H1 (cell line): ENCODE measurements at regions not wholly inside any gene's neighbourhood (a gene's known extent, or its start where the extent isn't known, plus 50 kb on each side); places are given as distances from the start of the nearest gene placed in this dataset.

Source experiments
- EGR1 ChIP-seq: IDR thresholded peaks from 2 replicates; pipeline ENCODE4 v1.6.1; 2011; ENCODE audit warnings: low read depth, low read length, borderline replicate concordance
- JUND ChIP-seq: IDR thresholded peaks from 2 replicates; pipeline ENCODE4 v1.6.1; 2011; ENCODE audit warnings: mild to moderate bottlenecking, improper control_type of control experiment, low read length
- NRF1 ChIP-seq: IDR thresholded peaks from 2 replicates; pipeline ENCODE4 v1.6.1; 2011; ENCODE audit warnings: mild to moderate bottlenecking, low read depth, low read length, improper control_type of control experiment
- POLR2A ChIP-seq, 2 experiments: IDR thresholded peaks; 1 replicate in 1 of 2; 2 replicates in 1 of 2; pipeline ENCODE4 v1.6.1; 2011; ENCODE audit warnings: low read depth in 2 of 2, low read length in 2 of 2, mild to moderate bottlenecking in 2 of 2; ENCODE audit errors: control extremely low read depth in 1 of 2
- POLR2AphosphoS5 ChIP-seq: IDR thresholded peaks from 2 replicates; pipeline ENCODE4 v1.6.1; 2011; ENCODE audit warnings: low read depth, low read length
- SIN3A ChIP-seq, 2 experiments: IDR thresholded peaks in 1 of 2; conservative IDR thresholded peaks in 1 of 2; 2 replicates each; pipeline ENCODE4 v1.6.1; 2011 to 2012; ENCODE audit warnings: low read length in 2 of 2, improper control_type of control experiment in 1 of 2, low read depth in 1 of 2, mild to moderate bottlenecking in 1 of 2
- TF ChIP-seq, protein P1 (sequence below): IDR thresholded peaks from 2 replicates; pipeline ENCODE4 v1.6.1; 2011; ENCODE audit warnings: low read length, improper control_type of control experiment

DNA sequence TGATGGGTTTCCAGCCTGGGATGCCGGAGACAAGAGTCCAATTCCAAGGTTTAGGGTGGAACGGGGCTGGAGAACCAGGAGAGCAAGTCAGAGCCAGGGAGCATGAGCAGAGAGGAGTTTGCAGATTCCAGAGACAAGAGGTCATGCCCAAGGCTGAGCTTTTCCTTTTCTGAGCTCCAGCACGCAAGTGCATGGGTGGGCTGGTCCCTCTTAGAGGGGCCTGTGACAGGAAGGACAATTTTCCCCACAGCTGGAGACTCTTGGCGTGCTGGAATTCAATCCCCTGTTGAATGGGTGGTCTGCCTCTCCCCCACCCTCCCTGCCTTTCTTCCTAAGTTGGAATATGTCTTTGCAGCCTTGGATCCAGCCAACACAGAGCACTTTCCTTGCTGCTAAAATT is 431.9 kb downstream of the BCL11B start:
- TF ChIP-seq POLR2A (IDR thresholded peaks at IDR 0.05; ENCODE audit: control extremely low read depth in 1 of 2, low read depth in 2 of 2, low read length in 2 of 2) (no peak), NRF1 (no peak), EGR1 (no peak), SIN3A (conservative IDR thresholded peaks at IDR 0.05 in 1 of 2, IDR thresholded peaks at IDR 0.05 in 1 of 2; ENCODE audit: low read depth in 1 of 2, low read length in 2 of 2) (no peak), POLR2AphosphoS5 (no peak), JUND (no peak)
- TF ChIP-seq, protein P1, sequence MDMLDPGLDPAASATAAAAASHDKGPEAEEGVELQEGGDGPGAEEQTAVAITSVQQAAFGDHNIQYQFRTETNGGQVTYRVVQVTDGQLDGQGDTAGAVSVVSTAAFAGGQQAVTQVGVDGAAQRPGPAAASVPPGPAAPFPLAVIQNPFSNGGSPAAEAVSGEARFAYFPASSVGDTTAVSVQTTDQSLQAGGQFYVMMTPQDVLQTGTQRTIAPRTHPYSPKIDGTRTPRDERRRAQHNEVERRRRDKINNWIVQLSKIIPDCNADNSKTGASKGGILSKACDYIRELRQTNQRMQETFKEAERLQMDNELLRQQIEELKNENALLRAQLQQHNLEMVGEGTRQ: no peak
